ENCODE measurements at regions not wholly inside any gene's neighbourhood (a gene's known extent, or its start where the extent isn't known, plus 50 kb on each side); places are given as distances from the start of the nearest gene placed in this dataset.

DNA sequence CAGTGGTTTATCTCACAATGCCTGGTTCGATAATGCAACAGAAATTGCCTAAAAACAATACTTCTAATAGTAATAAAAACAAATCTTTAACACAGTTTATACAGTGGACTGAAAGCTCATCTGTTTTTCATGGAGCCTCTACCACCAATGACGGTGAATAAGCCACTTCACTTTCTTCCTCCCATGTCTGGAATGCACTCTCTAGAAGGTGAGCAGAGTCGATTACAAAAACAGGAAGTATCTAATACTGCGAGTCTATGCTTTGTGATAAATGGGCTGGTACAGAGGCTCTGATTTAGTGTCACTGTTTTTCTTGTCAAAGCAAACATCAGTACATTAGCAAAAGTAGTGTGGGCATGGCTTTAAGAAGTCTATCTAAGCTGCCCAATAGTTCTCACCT lies 1348.6 kb upstream of the SLC10A2 start:
- H3K27ac Mint-ChIP-seq = no peak overlapping the region
- Histone ChIP-seq H3K27ac (ENCODE audit: low read depth) (no peak overlapping the region), H3K27me3 (ENCODE audit: insufficient read depth) (no peaks in the 10 kb centered on the region), H3K9me2 (ENCODE audit: insufficient read depth) (no peaks in the 10 kb centered on the region), H3K4me3 (no peak overlapping the region), H3F3A (replicated peaks; ENCODE audit: low read depth) (no peaks in the 10 kb centered on the region), H3K79me2 (replicated peaks; ENCODE audit: insufficient read depth) (no peaks in the 10 kb centered on the region), H3K4me1 (ENCODE audit: insufficient read depth) (no peaks in the 10 kb centered on the region), H4K20me1 (replicated peaks; ENCODE audit: insufficient read depth) (no peaks in the 10 kb centered on the region), H3K4me2 (no peak overlapping the region), H2AFZ (0 out of 2 replicates have a peak overlapping the region, but pooled peaks have one; percentile 13), H3K36me3 (ENCODE audit: insufficient read depth) (no peaks in the 10 kb centered on the region)
- H3K4me3 Mint-ChIP-seq = no peak overlapping the region
- no peaks in the 10 kb centered on the region for H3K4me1 Mint-ChIP-seq
- no peaks in the 10 kb centered on the region for H3K36me3 Mint-ChIP-seq (ENCODE audit: low read depth)
- no peak for ATAC-seq
- no peak for DNase-seq (ENCODE audit: low spot score)
- TF ChIP-seq ZNF331 (CRISPR knock-in tag; IDR thresholded peaks at IDR 0.05; ENCODE audit: low read depth) (no peak), EZH2phosphoT487 (IDR thresholded peaks at IDR 0.05; ENCODE audit: unreplicated experiment) (no peak), EZH2 (IDR thresholded peaks at IDR 0.05; ENCODE audit: low read depth, unreplicated experiment) (no peak), POLR2AphosphoS5 (IDR thresholded peaks at IDR 0.05; ENCODE audit: low read depth) (no peak), CREB1 (CRISPR knock-in tag; IDR thresholded peaks at IDR 0.05; ENCODE audit: low read depth) (no peak), ZNF114 (CRISPR knock-in tag; IDR thresholded peaks at IDR 0.05) (no peak), NANOG (IDR thresholded peaks at IDR 0.05; ENCODE audit: borderline replicate concordance) (no peak), JUNB (IDR thresholded peaks at IDR 0.05; ENCODE audit: unreplicated experiment) (no peak), STAT1 (IDR thresholded peaks at IDR 0.05; ENCODE audit: unreplicated experiment) (no peak)
- TF ChIP-seq, protein P1, sequence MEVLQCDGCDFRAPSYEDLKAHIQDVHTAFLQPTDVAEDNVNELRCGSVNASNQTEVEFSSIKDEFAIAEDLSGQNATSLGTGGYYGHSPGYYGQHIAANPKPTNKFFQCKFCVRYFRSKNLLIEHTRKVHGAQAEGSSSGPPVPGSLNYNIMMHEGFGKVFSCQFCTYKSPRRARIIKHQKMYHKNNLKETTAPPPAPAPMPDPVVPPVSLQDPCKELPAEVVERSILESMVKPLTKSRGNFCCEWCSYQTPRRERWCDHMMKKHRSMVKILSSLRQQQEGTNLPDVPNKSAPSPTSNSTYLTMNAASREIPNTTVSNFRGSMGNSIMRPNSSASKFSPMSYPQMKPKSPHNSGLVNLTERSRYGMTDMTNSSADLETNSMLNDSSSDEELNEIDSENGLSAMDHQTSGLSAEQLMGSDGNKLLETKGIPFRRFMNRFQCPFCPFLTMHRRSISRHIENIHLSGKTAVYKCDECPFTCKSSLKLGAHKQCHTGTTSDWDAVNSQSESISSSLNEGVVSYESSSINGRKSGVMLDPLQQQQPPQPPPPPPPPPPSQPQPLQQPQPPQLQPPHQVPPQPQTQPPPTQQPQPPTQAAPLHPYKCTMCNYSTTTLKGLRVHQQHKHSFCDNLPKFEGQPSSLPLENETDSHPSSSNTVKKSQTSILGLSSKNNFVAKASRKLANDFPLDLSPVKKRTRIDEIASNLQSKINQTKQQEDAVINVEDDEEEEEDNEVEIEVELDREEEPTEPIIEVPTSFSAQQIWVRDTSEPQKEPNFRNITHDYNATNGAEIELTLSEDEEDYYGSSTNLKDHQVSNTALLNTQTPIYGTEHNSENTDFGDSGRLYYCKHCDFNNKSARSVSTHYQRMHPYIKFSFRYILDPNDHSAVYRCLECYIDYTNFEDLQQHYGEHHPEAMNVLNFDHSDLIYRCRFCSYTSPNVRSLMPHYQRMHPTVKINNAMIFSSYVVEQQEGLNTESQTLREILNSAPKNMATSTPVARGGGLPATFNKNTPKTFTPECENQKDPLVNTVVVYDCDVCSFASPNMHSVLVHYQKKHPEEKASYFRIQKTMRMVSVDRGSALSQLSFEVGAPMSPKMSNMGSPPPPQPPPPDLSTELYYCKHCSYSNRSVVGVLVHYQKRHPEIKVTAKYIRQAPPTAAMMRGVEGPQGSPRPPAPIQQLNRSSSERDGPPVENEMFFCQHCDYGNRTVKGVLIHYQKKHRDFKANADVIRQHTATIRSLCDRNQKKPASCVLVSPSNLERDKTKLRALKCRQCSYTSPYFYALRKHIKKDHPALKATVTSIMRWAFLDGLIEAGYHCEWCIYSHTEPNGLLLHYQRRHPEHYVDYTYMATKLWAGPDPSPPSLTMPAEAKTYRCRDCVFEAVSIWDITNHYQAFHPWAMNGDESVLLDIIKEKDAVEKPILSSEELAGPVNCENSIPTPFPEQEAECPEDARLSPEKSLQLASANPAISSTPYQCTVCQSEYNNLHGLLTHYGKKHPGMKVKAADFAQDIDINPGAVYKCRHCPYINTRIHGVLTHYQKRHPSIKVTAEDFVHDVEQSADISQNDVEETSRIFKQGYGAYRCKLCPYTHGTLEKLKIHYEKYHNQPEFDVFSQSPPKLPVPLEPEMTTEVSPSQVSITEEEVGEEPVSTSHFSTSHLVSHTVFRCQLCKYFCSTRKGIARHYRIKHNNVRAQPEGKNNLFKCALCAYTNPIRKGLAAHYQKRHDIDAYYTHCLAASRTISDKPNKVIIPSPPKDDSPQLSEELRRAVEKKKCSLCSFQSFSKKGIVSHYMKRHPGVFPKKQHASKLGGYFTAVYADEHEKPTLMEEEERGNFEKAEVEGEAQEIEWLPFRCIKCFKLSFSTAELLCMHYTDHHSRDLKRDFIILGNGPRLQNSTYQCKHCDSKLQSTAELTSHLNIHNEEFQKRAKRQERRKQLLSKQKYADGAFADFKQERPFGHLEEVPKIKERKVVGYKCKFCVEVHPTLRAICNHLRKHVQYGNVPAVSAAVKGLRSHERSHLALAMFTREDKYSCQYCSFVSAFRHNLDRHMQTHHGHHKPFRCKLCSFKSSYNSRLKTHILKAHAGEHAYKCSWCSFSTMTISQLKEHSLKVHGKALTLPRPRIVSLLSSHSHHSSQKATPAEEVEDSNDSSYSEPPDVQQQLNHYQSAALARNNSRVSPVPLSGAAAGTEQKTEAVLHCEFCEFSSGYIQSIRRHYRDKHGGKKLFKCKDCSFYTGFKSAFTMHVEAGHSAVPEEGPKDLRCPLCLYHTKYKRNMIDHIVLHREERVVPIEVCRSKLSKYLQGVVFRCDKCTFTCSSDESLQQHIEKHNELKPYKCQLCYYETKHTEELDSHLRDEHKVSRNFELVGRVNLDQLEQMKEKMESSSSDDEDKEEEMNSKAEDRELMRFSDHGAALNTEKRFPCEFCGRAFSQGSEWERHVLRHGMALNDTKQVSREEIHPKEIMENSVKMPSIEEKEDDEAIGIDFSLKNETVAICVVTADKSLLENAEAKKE (CRISPR knock-in tag; IDR thresholded peaks at IDR 0.05) = no peak
- TF ChIP-seq, protein P2, sequence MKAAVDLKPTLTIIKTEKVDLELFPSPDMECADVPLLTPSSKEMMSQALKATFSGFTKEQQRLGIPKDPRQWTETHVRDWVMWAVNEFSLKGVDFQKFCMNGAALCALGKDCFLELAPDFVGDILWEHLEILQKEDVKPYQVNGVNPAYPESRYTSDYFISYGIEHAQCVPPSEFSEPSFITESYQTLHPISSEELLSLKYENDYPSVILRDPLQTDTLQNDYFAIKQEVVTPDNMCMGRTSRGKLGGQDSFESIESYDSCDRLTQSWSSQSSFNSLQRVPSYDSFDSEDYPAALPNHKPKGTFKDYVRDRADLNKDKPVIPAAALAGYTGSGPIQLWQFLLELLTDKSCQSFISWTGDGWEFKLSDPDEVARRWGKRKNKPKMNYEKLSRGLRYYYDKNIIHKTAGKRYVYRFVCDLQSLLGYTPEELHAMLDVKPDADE (IDR thresholded peaks at IDR 0.05) = no peak
- TF ChIP-seq, protein P3, sequence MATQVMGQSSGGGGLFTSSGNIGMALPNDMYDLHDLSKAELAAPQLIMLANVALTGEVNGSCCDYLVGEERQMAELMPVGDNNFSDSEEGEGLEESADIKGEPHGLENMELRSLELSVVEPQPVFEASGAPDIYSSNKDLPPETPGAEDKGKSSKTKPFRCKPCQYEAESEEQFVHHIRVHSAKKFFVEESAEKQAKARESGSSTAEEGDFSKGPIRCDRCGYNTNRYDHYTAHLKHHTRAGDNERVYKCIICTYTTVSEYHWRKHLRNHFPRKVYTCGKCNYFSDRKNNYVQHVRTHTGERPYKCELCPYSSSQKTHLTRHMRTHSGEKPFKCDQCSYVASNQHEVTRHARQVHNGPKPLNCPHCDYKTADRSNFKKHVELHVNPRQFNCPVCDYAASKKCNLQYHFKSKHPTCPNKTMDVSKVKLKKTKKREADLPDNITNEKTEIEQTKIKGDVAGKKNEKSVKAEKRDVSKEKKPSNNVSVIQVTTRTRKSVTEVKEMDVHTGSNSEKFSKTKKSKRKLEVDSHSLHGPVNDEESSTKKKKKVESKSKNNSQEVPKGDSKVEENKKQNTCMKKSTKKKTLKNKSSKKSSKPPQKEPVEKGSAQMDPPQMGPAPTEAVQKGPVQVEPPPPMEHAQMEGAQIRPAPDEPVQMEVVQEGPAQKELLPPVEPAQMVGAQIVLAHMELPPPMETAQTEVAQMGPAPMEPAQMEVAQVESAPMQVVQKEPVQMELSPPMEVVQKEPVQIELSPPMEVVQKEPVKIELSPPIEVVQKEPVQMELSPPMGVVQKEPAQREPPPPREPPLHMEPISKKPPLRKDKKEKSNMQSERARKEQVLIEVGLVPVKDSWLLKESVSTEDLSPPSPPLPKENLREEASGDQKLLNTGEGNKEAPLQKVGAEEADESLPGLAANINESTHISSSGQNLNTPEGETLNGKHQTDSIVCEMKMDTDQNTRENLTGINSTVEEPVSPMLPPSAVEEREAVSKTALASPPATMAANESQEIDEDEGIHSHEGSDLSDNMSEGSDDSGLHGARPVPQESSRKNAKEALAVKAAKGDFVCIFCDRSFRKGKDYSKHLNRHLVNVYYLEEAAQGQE (IDR thresholded peaks at IDR 0.05; ENCODE audit: unreplicated experiment) = no peak
- TF ChIP-seq, protein P4, sequence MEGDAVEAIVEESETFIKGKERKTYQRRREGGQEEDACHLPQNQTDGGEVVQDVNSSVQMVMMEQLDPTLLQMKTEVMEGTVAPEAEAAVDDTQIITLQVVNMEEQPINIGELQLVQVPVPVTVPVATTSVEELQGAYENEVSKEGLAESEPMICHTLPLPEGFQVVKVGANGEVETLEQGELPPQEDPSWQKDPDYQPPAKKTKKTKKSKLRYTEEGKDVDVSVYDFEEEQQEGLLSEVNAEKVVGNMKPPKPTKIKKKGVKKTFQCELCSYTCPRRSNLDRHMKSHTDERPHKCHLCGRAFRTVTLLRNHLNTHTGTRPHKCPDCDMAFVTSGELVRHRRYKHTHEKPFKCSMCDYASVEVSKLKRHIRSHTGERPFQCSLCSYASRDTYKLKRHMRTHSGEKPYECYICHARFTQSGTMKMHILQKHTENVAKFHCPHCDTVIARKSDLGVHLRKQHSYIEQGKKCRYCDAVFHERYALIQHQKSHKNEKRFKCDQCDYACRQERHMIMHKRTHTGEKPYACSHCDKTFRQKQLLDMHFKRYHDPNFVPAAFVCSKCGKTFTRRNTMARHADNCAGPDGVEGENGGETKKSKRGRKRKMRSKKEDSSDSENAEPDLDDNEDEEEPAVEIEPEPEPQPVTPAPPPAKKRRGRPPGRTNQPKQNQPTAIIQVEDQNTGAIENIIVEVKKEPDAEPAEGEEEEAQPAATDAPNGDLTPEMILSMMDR (conservative IDR thresholded peaks at IDR 0.05; ENCODE audit: low read depth in 2 of 2) = no peak
- no peaks in the 10 kb centered on the region for H3K27me3 Mint-ChIP-seq (ENCODE audit: insufficient read depth, low read depth, poor library complexity)
- no peaks in the 10 kb centered on the region; the same call in 1 of the 3 replicates for H3K9me3 Mint-ChIP-seq

Measured in GM23338 (cell line).